Prostate gland (tissue), 2 donors: ENCODE measurements at regions not wholly inside any gene's neighbourhood (a gene's known extent, or its start where the extent isn't known, plus 50 kb on each side); places are given as distances from the start of the nearest gene placed in this dataset.

ENCODE experiments used
- POLR2A ChIP-seq: fragments of 450-650 bp; IDR thresholded peaks from one replicate; pipeline ENCODE4 v1.6.1; 2016; ENCODE audit warnings: antibody characterized with exemption, mild to moderate bottlenecking
- POLR2AphosphoS5 ChIP-seq: sonication (generic); formaldehyde crosslinking; IDR thresholded peaks from one replicate; pipeline ENCODE4 v1.6.1; 2017; ENCODE audit warnings: antibody characterized with exemption
- TF ChIP-seq, protein P1 (sequence below), 4 experiments: fragments of 200-600 bp in 2 of 4; fragments of 450-650 bp in 2 of 4; sonication (generic) in 2 of 4; IDR thresholded peaks; 1 replicate in 3 of 4; 2 replicates in 1 of 4; pipeline ENCODE4 v1.5.1; 2016 to 2019; ENCODE audit warnings: antibody characterized with exemption in 4 of 4, mild to moderate bottlenecking in 2 of 4, moderate library complexity in 2 of 4

GRCh38 chr3:164918905-164919304 is 159.4 kb downstream of the SI start:
- TF ChIP-seq, protein P1, sequence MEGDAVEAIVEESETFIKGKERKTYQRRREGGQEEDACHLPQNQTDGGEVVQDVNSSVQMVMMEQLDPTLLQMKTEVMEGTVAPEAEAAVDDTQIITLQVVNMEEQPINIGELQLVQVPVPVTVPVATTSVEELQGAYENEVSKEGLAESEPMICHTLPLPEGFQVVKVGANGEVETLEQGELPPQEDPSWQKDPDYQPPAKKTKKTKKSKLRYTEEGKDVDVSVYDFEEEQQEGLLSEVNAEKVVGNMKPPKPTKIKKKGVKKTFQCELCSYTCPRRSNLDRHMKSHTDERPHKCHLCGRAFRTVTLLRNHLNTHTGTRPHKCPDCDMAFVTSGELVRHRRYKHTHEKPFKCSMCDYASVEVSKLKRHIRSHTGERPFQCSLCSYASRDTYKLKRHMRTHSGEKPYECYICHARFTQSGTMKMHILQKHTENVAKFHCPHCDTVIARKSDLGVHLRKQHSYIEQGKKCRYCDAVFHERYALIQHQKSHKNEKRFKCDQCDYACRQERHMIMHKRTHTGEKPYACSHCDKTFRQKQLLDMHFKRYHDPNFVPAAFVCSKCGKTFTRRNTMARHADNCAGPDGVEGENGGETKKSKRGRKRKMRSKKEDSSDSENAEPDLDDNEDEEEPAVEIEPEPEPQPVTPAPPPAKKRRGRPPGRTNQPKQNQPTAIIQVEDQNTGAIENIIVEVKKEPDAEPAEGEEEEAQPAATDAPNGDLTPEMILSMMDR (IDR thresholded peaks at IDR 0.05): no peak
- TF ChIP-seq POLR2AphosphoS5 (no peak), POLR2A (no peak)
